GM06990 (cell line): ENCODE measurements at regions not wholly inside any gene's neighbourhood (a gene's known extent, or its start where the extent isn't known, plus 50 kb on each side); places are given as distances from the start of the nearest gene placed in this dataset.

Experiments used
- DNase-seq: peaks from one replicate; pipeline ENCODE4 v3.0.0-alpha.2; 2011; ENCODE audit not compliant: insufficient read length; ENCODE audit errors: extremely low read depth
- H3K27me3 ChIP-seq: replicated peaks from 2 replicates; pipeline ENCODE4 v1.6.0; 2011; ENCODE audit warnings: low read length; ENCODE audit not compliant: control insufficient read depth, insufficient read depth
- H3K36me3 ChIP-seq: 2 replicates; pipeline ENCODE4 v1.5.1; 2011; ENCODE audit warnings: low read length; ENCODE audit not compliant: control insufficient read depth, insufficient read depth
- H3K4me3 ChIP-seq: replicated peaks from 2 replicates; pipeline ENCODE4 v1.5.1; 2011; ENCODE audit warnings: low read depth, mild to moderate bottlenecking, control low read depth, low read length
- TF ChIP-seq, protein P1 (sequence below): IDR thresholded peaks from 2 replicates; pipeline ENCODE4 v1.5.1; 2011; ENCODE audit warnings: low read length, control low read depth, mild to moderate bottlenecking, inconsistent platforms; ENCODE audit not compliant: insufficient read depth, poor library complexity, severe bottlenecking

GRCh38 chr12:93174048-93174447 is 203.7 kb upstream of the NUDT4 start:
- DNase-seq: no peak
- TF ChIP-seq, protein P1, sequence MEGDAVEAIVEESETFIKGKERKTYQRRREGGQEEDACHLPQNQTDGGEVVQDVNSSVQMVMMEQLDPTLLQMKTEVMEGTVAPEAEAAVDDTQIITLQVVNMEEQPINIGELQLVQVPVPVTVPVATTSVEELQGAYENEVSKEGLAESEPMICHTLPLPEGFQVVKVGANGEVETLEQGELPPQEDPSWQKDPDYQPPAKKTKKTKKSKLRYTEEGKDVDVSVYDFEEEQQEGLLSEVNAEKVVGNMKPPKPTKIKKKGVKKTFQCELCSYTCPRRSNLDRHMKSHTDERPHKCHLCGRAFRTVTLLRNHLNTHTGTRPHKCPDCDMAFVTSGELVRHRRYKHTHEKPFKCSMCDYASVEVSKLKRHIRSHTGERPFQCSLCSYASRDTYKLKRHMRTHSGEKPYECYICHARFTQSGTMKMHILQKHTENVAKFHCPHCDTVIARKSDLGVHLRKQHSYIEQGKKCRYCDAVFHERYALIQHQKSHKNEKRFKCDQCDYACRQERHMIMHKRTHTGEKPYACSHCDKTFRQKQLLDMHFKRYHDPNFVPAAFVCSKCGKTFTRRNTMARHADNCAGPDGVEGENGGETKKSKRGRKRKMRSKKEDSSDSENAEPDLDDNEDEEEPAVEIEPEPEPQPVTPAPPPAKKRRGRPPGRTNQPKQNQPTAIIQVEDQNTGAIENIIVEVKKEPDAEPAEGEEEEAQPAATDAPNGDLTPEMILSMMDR: no peak
- Histone ChIP-seq H3K4me3 (no peak overlapping the region), H3K27me3 (no peaks in the 10 kb centered on the region), H3K36me3 (no peaks in the 10 kb centered on the region)

GRCh38 chr12:93174473-93174872 is 203.3 kb upstream of the NUDT4 start:
- no peaks in the 10 kb centered on the region for H3K36me3 ChIP-seq
- no peak for DNase-seq
- no peaks in the 10 kb centered on the region for H3K27me3 ChIP-seq
- TF ChIP-seq, protein P1: no peak
- H3K4me3 ChIP-seq: no peak overlapping the region

DNA sequence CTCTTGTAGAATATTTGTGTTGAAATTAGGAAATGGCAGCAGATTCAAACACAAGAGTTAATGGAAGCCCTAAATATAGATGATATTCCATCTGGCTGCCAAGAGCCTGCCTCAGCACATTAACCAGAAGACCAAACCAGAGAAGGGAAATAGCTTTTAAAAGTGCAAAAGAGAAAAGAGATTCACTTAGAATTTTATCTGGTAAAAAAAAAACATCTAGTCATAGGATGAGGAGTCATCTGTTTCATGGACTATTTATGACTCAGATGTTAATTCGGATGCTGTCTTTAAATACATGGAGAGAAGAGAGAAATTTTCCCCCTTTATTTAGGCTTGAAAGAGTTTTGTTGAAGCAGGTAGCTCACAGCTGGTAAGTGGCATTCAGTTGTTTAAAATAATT is 201.6 kb upstream of the NUDT4 start:
- TF ChIP-seq, protein P1: no peak
- no peaks in the 10 kb centered on the region for H3K36me3 ChIP-seq
- H3K27me3 ChIP-seq: no peaks in the 10 kb centered on the region
- DNase-seq: no peak
- no peak overlapping the region for H3K4me3 ChIP-seq

DNA sequence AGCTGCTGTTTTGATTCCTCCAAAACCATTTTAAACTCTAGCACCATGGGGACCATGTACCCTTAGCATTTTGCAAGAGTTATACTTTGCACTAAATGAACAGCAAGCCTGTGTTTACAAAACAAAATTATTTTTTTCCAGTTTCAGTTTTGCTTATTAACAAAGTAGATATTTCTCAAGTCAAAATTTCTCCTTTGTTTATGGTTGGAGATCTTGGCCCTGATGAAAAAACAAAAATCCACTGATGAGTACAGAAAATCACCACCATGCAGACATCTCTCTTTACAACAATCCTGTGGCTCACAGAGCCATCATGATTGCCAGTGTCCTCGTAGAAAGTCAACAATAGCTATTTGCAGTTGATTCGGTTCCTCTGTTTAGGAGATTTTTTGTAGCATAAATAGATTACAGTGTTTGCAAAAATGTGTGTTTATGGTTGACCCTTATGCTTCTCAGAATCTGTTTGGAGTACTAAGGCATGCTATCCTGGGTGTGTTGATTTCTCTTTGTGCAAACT is 201.1 kb upstream of the NUDT4 start:
- H3K27me3 ChIP-seq: no peaks in the 10 kb centered on the region
- H3K36me3 ChIP-seq: no peaks in the 10 kb centered on the region
- H3K4me3 ChIP-seq: no peak overlapping the region
- DNase-seq: no peak
- TF ChIP-seq, protein P1: no peak

DNA sequence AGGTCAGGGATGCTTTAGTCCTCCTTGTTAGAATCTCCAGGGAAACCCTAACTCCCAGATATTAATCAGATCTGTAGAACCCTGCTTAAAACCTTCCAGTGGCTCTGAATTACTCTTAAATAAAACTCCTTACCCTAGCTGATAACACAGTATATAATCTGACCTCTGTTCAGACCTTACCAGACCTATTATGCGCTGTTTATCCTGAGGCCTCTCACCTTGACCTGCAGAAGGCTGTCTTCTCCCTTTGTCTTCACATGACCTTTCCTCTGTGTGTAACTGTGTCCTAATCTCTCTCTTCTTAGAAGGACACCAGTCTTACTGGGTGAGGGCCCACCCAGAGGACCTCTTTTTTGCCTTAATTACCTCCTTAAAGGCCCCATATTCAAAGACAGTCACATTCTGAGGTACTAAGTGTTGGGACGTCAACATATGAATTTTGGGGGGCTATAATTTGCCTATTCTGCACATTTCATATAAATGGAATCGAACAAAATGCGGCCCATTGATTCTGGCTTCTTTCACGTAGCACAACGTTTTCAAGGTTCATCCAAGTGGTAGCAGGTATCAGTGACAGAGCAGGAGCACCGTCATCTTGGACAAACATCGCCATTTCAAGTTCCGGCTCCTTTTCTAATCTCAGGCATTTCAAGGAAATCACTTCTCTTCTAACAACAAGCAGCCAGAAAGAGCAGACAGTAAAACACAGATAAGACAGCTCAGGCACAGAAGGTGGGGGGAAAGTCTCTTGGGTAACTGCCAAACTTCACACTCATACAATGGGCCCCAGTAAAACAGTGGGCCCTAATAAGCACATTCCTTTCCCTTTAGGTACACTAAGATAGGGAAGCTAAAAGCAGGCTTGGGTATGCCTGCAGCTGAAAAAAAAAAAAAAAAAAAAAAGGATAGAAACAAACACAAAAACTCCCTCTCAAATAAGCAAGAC is 200.2 kb upstream of the NUDT4 start:
- Histone ChIP-seq H3K36me3 (no peaks in the 10 kb centered on the region), H3K27me3 (no peaks in the 10 kb centered on the region), H3K4me3 (no peak overlapping the region)
- DNase-seq: no peak
- TF ChIP-seq, protein P1: no peak
